ENCODE measurements at regions not wholly inside any gene's neighbourhood (a gene's known extent, or its start where the extent isn't known, plus 50 kb on each side); places are given as distances from the start of the nearest gene placed in this dataset.

DNA sequence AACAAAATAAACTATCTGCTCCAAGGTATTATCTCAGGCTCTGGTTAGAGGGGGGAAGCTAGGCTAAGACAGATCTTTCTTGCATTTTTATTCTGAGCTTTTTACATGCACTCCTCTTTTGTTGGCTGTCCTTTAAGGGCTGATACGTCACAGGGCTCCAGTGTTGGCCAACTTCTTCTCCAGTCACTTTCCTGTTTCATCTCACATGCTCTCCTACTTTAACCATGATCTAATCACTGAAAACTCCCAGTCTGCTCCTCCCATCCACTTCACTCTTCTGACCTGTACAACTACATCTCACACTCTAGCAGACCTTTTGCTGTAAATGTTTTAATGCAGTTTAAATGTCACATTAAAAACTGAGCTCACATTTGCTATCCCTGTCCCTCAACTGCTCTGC lies 510.0 kb upstream of the KLF12 start:
- DNase-seq: no peak

DNA sequence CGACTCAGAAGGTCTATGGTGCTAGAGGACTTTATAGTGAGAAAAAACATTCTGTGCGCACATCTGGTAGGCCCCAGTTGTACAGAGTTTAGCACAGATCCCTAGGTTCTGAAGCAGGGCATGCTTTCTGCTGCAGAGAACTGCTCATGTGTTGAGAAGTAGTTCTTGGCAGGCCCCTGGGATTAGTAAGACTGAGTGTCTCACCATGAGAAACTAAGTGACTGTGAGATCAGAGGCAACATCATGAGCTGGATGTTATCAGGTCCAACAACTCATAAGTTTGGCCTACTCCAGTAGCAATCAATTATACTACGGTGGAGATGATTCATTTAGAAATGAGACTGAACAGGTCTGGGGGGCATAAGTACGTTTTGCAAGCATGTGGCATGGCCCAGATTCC lies 507.4 kb upstream of the KLF12 start:
- DNase-seq: no peak

DNA sequence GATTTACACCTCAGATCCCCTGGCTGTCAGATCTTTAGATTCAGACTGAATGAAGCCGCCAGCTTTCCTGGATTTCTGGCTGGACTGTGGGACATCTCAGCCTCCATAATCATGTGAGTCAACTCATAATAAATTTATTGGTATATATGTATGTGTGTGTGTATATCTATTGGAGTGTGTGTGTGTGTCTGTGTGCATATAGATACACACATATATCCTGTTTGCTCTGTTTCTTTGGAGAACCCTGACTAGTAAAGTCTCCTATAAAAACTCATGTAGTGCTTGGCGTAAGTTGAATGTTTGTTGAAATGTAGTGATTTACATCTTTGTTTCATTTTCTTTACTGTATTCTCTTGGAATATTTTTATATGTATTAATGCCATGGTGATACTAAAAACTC lies 499.5 kb upstream of the KLF12 start:
- no peak for DNase-seq

- DNase-seq: no peak
Measured at GRCh38 chr13:74629985-74630384, 495.8 kb upstream of the KLF12 start.

- no peak for DNase-seq
Measured at GRCh38 chr13:74625541-74625940, 491.3 kb upstream of the KLF12 start.

DNA sequence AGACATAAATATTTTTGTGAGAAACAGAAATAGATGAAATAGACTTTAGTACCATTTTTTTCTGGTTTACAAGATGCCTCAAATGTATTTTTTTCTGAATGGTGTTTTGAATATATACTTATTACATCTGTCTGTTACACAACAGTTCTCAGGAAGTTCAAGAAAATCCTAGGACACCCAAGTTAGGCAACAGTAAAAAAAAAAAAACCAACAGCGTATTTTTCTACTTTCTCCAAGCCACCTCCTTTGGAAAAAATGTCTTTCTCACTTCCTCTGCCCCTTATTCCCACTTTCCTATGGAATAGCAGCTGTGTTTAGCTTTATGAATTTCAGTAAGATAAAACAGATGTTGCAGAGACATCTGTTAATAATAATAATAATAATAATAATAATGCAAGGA lies 489.6 kb upstream of the KLF12 start:
- DNase-seq: no peak

- DNase-seq: no peak
Measured at GRCh38 chr13:74622284-74622683, 488.1 kb upstream of the KLF12 start.

- no peak for DNase-seq
Measured at GRCh38 chr13:74620711-74621110, 486.5 kb upstream of the KLF12 start.

- no peak for DNase-seq
Measured at GRCh38 chr13:74620308-74620707, 486.1 kb upstream of the KLF12 start.

DNA sequence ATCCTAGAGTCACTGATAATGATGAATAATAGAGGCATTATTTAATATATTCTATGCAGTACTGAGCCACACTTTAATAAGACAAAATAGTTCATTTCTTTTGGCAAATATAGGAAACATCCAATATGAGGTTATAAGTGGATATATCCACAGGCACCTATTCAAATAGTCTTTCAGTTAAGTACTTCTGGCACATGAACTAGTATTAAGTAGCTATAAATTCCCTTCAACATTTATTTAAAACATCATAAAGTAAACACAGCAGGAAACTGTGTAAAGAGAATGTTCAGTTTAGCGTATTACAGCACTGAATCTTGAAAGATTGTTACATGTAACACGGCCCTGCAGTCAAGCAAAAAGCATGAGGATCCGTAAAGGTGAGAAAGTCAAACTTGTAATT lies 463.3 kb upstream of the KLF12 start:
- no peak for DNase-seq

DNA sequence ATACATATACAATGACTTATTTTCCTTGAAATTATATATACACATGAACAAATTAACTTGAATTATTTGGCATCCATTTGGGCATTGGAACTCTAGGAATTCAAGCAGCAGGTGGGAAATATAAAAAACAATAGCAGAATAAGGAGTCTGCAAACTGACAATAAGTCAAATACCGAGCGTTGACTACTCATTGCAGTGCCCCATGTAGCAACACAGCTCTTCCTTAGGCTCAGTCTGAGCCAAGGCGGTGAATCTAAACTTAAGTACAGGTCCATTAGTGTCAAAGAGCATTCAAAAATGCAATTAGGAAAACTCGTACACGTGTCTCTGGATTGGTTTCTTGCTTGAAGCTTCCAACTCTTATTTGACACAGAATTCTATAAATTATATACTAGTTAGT lies 462.5 kb upstream of the KLF12 start:
- no peak for DNase-seq

GRCh38 chr13:74593688-74594087 lies 459.5 kb upstream of the KLF12 start:
- DNase-seq: no peak

DNA sequence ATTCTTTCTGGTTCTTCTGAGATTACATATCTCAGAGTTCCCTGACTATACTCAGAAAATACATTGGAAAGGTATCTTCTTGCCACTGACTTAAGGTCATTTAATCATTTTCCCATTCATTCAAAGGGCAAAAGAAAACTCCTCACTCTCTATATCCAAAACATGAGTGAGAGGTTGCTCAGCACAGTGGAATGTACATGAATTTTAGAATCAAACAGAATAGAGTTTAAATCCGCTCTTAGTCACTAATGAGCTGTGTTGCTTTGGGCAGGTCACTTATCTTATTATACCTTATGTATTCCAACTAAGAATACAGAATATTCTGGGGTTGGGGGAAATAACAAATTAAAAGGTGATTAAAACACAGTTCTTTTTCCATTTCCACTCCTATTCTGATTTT lies 452.6 kb upstream of the KLF12 start:
- DNase-seq: no peak

DNA sequence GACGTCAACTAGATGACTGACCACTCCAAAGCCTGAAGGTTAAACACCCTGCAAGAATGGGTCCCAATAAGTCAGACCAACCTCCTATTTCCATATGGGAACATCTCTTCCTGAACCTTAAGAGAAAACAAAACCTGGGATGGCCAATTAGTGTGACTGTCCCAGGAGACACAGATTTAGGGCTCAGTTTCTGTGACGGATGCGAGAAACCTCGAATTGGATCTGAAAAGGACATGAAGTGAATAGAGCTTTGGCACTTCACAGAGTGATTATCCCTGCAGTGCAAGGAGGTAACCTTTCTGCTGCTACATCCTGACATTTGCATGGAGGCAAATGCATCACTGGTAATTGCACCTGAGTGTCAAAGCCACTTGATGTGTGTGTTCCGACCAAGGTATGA lies 442.2 kb upstream of the KLF12 start:
- no peak for DNase-seq

GRCh38 chr13:74575729-74576125 lies 441.5 kb upstream of the KLF12 start:
- DNase-seq: peak; percentile 19

DNA sequence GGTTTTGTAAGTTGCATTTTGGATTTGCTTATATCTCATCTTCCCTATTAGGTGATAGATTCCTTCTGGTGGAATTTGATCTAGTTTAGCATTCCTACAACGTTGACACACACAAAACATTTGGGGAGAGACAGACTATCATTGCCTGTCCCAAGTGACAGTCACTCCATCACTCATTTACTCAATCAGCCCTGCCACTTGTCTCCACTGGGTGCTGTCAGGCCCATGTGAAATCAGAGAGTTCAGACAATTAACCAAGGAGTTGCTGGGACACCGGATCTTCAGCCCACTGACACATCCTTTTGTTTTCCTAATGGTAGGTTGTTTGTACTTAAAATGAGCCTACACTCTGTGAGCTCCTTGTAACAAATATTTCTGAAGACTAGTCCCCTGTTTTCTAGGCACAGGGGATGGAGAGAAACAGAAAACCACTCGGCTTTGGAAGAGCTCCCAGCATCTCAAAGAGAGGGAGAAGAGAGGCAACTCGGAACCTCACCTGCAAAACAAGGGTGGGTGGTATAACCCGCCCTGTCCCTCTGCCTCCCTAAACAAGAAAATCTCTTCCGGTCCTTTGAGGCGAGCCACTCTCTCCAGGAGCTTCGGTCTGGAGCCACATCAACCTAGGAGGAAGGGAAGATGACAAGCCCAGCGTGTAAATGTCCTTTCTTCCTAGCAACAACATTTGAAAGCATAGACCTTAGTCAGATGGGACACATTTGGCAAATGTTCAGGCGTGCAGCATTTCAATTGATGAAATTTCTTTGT lies 440.9 kb upstream of the KLF12 start:
- no peak for DNase-seq

GRCh38 chr13:74573654-74574053 lies 439.4 kb upstream of the KLF12 start:
- DNase-seq: no peak

- DNase-seq: no peak
Measured at GRCh38 chr13:74571811-74572210, 437.6 kb upstream of the KLF12 start.

GRCh38 chr13:74570834-74571233 lies 436.6 kb upstream of the KLF12 start:
- DNase-seq: no peak

DNA sequence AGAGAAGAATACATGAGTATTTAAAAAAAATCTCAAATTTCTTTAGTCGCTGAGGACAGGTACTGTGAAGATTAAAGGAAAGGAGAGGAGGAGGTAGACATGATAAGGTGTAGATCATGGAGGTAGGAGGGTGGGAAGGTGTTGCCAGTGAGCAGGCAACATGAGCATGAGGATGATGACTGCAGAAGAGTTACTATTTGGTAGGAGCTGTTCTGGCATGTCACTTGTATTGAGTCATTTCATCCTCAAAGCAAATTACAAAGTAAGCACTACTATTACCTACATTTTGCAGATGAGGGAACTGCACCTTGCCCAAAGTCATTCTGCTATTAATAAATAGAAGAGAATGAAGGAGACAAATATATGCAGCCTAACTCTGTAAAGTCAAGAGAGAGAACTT lies 435.8 kb upstream of the KLF12 start:
- DNase-seq: no peak

GRCh38 chr13:74569251-74569650 lies 435.0 kb upstream of the KLF12 start:
- no peak for DNase-seq

GRCh38 chr13:74567485-74567884 lies 433.3 kb upstream of the KLF12 start:
- DNase-seq: no peak

DNA sequence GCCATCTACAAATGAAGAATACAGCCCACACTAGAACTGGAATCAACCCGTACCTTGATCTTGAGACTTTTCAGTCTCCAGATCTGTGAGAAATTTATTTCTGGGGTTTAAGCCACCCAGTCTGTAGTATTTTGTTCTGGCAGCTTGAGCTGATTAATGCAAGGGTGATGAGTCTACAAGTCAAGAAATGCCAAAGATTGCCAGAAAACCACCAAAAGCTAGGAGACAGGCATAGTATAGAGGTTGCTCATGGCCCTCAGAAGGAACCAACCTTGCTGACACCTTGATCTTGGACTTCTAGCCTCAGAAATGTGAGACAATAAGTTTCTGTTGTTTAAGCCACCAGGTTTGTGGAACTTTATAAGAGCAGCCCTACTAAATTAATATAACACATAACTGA lies 428.2 kb upstream of the KLF12 start:
- no peak for DNase-seq

DNA sequence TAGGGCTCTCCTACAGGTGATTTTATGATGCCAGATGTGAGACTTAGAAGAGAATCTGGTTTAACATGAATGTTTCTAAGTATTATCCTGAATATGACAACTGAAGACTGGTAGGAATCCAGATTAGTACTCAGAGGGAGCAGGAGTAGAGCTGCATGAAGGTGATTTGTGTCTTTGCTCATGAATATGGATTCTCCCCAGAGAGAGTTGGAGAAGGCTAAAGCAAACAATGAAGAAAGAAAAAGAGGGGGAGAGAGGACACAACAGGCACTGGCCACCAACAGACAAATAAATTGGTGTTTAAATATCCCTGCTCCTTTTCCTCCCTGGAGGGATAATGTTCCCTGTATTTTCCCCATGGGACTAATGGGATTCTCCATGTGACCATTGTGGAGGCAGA lies 427.0 kb upstream of the KLF12 start:
- no peak for DNase-seq

GRCh38 chr13:74560325-74560724 lies 426.1 kb upstream of the KLF12 start:
- DNase-seq: no peak
